CD4-positive, CD25-positive, alpha-beta regulatory T cell (primary cell): ENCODE measurements at regions not wholly inside any gene's neighbourhood (a gene's known extent, or its start where the extent isn't known, plus 50 kb on each side); places are given as distances from the start of the nearest gene placed in this dataset.

Source experiments
- ATAC-seq, 2 donors: fragments of 150-1000 bp; cut with Tn5 transposase; one replicate each; pipeline ENCODE4 v1.10.0; 2021; ENCODE audit warnings: low read depth in 2 of 2, moderate number of reproducible peaks in 2 of 2, moderate library complexity in 1 of 2
- DNase-seq, 3 donors: peaks; one replicate each; pipeline versions ENCODE4 v3.0.0 to v3.0.0-alpha.2; 2012 to 2022; ENCODE audit warnings: mixed read lengths in 1 of 3
- H3K27ac ChIP-seq: one replicate; pipeline ENCODE4 v1.7.0; 2013; ENCODE audit warnings: mild to moderate bottlenecking, low read length; ENCODE audit not compliant: insufficient read depth, poor library complexity, severe bottlenecking
- H3K27me3 ChIP-seq: one replicate; pipeline ENCODE4 v1.7.0; 2013; ENCODE audit warnings: low read length; ENCODE audit not compliant: control insufficient read depth, insufficient read depth
- H3K36me3 ChIP-seq: one replicate; pipeline ENCODE4 v1.7.0; 2013; ENCODE audit warnings: mild to moderate bottlenecking, low read length, moderate library complexity; ENCODE audit not compliant: control insufficient read depth, insufficient read depth
- H3K4me1 ChIP-seq: 2 replicates; pipeline ENCODE4 v1.7.0; 2013; ENCODE audit warnings: mild to moderate bottlenecking, low read length; ENCODE audit not compliant: insufficient read depth, control insufficient read depth, poor library complexity, severe bottlenecking
- H3K4me3 ChIP-seq: one replicate; pipeline ENCODE4 v1.7.0; 2013; ENCODE audit warnings: low read depth, mild to moderate bottlenecking, low read length, moderate library complexity
- H3K9me3 ChIP-seq, 2 experiments: 1 replicate in 1 of 2; 2 replicates in 1 of 2; pipeline ENCODE4 v1.7.0; 2013; ENCODE audit warnings: low read length in 2 of 2, mild to moderate bottlenecking in 1 of 2, moderate library complexity in 1 of 2; ENCODE audit not compliant: control insufficient read depth in 2 of 2
- H3K27ac Mint-ChIP-seq, 3 donors: one replicate each; pipeline ENCODE4 v1.8.0; 2020 to 2022; ENCODE audit warnings: mild to moderate bottlenecking in 3 of 3, mixed read lengths in 3 of 3, moderate library complexity in 2 of 3
- H3K27me3 Mint-ChIP-seq: one replicate; pipeline ENCODE4 v1.8.0; 2022; ENCODE audit warnings: mild to moderate bottlenecking, mixed read lengths
- H3K36me3 Mint-ChIP-seq: one replicate; pipeline ENCODE4 v1.8.0; 2020; ENCODE audit warnings: mixed read lengths
- H3K4me1 Mint-ChIP-seq, 4 donors: one replicate each; pipeline ENCODE4 v1.8.0; 2020 to 2022; ENCODE audit warnings: mixed read lengths in 4 of 4, mild to moderate bottlenecking in 1 of 4
- H3K4me3 Mint-ChIP-seq, 4 donors: one replicate each; pipeline ENCODE4 v1.8.0; 2020 to 2022; ENCODE audit warnings: mild to moderate bottlenecking in 4 of 4, mixed read lengths in 4 of 4, moderate library complexity in 3 of 4
- H3K9me3 Mint-ChIP-seq, 7 donors: one replicate each; pipeline ENCODE4 v1.8.0; 2020 to 2022; ENCODE audit warnings: mixed read lengths in 7 of 7, mild to moderate bottlenecking in 3 of 7, moderate library complexity in 2 of 7

DNA sequence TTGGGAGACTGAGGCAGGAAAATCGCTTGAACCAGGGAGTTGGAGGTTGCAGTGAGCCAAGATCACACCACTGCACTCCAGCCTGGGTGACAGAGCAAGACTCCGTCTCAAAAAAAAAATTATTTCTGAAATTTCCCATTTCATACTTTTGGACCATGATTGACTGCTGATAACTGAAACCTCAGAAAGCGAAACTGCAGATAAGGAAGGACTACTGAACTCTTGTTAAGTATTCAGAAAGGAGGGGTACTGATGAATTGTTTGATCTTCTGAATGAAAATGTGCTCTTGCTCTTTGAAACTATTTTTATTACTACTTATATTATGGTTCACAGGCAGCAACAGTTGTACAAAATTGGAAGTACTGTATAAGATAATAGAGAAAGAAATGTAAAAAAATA is 69.0 kb downstream of the HDGFL1 start:
- H3K4me3 ChIP-seq: no peak overlapping the region
- DNase-seq: no peak
- no peak overlapping the region for H3K27ac Mint-ChIP-seq
- H3K9me3 Mint-ChIP-seq: peaks cover 0 to 3% (median 0%) of the 10 kb centered on the region in 7 donors
- H3K9me3 ChIP-seq: no peaks in the 10 kb centered on the region
- no peak overlapping the region for H3K4me3 Mint-ChIP-seq
- H3K27me3 Mint-ChIP-seq: no peaks in the 10 kb centered on the region
- no peaks in the 10 kb centered on the region for H3K4me1 ChIP-seq
- H3K36me3 ChIP-seq: no peaks in the 10 kb centered on the region
- no peaks in the 10 kb centered on the region for H3K4me1 Mint-ChIP-seq
- H3K27me3 ChIP-seq: no peaks in the 10 kb centered on the region
- no peak for ATAC-seq
- no peak overlapping the region for H3K27ac ChIP-seq
- H3K36me3 Mint-ChIP-seq: no peaks in the 10 kb centered on the region

DNA sequence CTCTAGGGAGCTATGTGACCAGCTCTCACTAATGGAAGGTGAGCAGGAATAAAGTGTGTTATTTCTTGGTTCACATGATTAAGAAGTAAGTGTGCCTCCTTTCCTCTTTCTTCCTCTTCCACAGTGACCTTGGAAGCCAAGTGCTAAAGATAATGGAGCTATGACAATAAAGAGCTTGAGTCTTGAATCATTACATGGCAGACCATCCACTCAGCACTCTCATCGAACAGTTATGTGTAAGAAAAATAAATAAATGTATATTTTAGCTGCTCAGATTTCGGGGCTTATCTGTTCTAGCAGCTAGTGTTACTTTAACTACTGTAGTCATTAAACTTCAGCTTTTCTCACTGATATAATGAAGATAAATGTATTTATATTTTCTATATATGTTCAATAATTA is 72.9 kb downstream of the HDGFL1 start:
- no peaks in the 10 kb centered on the region for H3K4me1 Mint-ChIP-seq
- DNase-seq: no peak
- no peaks in the 10 kb centered on the region for H3K36me3 Mint-ChIP-seq

DNA sequence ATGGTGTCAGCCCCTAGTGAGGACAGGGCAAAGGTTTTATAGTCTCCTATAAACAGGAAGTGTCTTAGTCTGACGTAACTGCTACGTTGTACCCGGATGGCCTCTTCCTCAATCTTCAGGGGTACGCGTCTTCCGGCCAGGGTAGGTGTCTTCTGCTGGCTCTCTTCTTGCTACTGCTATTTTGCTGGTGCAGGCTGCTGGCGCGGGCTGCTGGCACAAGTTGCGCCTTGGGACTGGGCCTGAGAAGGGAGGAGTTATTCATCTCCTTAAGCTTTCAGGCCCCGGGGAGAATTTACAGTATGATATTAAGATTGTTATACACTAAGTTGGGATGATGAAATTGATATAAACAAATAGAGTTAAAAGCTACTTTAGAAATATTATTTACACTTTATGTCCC is 74.4 kb downstream of the HDGFL1 start:
- no peaks in the 10 kb centered on the region for H3K4me1 ChIP-seq
- Mint-ChIP-seq H3K27me3 (no peaks in the 10 kb centered on the region), H3K4me1 (no peaks in the 10 kb centered on the region), H3K9me3 (peaks cover 0 to 3% (median 0%) of the 10 kb centered on the region in 7 donors), H3K36me3 (no peaks in the 10 kb centered on the region), H3K27ac (no peak overlapping the region), H3K4me3 (no peak overlapping the region)
- no peaks in the 10 kb centered on the region for H3K36me3 ChIP-seq
- no peaks in the 10 kb centered on the region for H3K9me3 ChIP-seq
- H3K4me3 ChIP-seq: no peak overlapping the region
- no peak overlapping the region for H3K27ac ChIP-seq
- DNase-seq (no peak), ATAC-seq (no peak)
- no peaks in the 10 kb centered on the region for H3K27me3 ChIP-seq

More for the DNA sequence above, 72.9 kb downstream of the HDGFL1 start:
- Histone ChIP-seq H3K4me1 (no peaks in the 10 kb centered on the region), H3K27me3 (no peaks in the 10 kb centered on the region), H3K4me3 (no peak overlapping the region), H3K36me3 (no peaks in the 10 kb centered on the region), H3K9me3 (no peaks in the 10 kb centered on the region), H3K27ac (no peak overlapping the region)
- Mint-ChIP-seq H3K27ac (no peak overlapping the region), H3K27me3 (no peaks in the 10 kb centered on the region), H3K9me3 (peaks cover 0 to 3% (median 0%) of the 10 kb centered on the region in 7 donors), H3K4me3 (no peak overlapping the region)
- no peak for ATAC-seq

DNA sequence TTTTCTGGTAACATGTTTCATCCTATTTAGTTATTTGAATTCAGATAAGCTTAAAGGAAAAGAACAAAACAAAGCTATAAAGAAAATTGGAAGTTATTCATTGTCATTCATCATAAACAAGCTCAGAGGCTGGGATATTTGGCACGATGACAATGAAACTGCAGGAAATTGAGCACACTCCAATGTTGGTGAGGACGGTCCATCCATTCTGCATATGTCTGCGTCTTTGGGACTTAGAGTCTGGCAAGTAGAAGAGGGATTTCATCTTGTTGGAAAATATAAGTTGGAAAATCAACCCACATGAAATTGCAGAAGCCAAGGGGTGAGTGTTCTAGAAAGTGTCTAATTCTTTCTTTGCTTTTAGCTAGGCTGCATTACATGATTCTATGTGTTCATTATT is 78.4 kb downstream of the HDGFL1 start:
- H3K36me3 ChIP-seq: no peaks in the 10 kb centered on the region
- H3K4me3 ChIP-seq: no peak overlapping the region
- Mint-ChIP-seq H3K27ac (no peak overlapping the region), H3K4me3 (no peak overlapping the region), H3K4me1 (no peaks in the 10 kb centered on the region), H3K9me3 (peaks cover 0 to 2% (median 0%) of the 10 kb centered on the region in 7 donors), H3K27me3 (no peaks in the 10 kb centered on the region), H3K36me3 (no peaks in the 10 kb centered on the region)
- ATAC-seq (no peak), DNase-seq (no peak)
- no peaks in the 10 kb centered on the region for H3K27me3 ChIP-seq
- no peaks in the 10 kb centered on the region for H3K4me1 ChIP-seq
- H3K27ac ChIP-seq: no peak overlapping the region
- H3K9me3 ChIP-seq: no peaks in the 10 kb centered on the region

DNA sequence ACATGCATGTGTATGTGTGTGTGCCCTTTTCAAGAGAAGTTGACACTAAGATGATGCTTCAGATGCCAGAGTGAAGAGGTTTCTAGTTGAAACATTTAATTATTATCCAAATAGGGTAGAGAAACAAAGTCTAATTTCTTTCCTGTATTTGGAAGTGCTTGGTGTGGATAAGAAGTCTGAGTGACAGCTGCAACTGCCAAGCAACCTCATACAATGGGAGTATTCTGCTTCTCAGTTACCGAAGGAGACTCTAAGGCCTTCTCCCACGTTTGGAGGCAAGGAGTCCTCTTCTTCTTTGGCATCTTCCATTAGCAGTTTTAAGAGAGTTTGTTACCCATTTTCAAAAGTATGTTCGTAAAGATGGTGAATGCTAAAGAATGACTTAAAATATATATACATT is 82.4 kb downstream of the HDGFL1 start:
- Histone ChIP-seq H3K27me3 (no peaks in the 10 kb centered on the region), H3K27ac (no peak overlapping the region), H3K4me1 (no peaks in the 10 kb centered on the region), H3K36me3 (no peaks in the 10 kb centered on the region), H3K9me3 (no peaks in the 10 kb centered on the region), H3K4me3 (no peak overlapping the region)
- no peaks in the 10 kb centered on the region for H3K36me3 Mint-ChIP-seq
- peaks cover 0 to 3% (median 0%) of the 10 kb centered on the region in 7 donors for H3K9me3 Mint-ChIP-seq
- ATAC-seq (no peak), DNase-seq (no peak)
- H3K27ac Mint-ChIP-seq: no peak overlapping the region
- no peaks in the 10 kb centered on the region for H3K27me3 Mint-ChIP-seq
- H3K4me1 Mint-ChIP-seq: no peaks in the 10 kb centered on the region
- H3K4me3 Mint-ChIP-seq: no peak overlapping the region

DNA sequence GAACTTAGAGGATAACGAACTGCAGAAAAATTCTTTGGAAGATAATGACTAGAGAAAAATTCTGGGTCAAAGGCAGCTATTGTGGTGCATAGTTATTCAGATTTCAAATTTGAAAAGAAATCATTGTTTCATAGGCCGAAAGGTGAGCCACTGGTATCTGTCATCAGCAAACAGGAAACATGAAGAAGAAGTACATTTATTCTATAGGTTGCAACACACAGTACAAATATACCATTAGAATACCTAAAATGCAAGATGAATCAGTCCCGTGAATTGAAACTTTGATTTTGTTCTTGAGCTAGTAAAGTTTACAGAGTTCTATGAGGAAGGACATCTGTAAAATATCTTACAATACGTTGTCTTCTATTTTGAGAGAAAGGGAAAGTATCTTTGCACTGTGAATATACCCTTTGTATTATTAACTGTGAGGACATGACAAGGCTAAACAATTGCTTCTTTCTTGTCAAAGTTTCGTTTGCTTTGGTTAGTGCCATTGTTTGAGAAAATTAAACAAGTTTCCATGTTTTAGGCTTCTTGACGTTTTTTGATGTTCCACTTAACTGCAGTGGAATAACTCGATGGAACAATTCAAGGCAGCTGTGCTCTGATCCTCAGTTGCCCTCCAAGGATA is 84.7 kb downstream of the HDGFL1 start:
- no peaks in the 10 kb centered on the region for H3K9me3 ChIP-seq
- H3K36me3 ChIP-seq: no peaks in the 10 kb centered on the region
- no peak overlapping the region for H3K27ac ChIP-seq
- H3K4me3 ChIP-seq: no peak overlapping the region
- DNase-seq (no peak), ATAC-seq (no peak)
- no peak overlapping the region for H3K4me3 Mint-ChIP-seq
- H3K9me3 Mint-ChIP-seq: peaks cover 0 to 5% (median 0%) of the 10 kb centered on the region in 7 donors
- H3K27me3 Mint-ChIP-seq: no peaks in the 10 kb centered on the region
- H3K4me1 Mint-ChIP-seq: no peaks in the 10 kb centered on the region
- H3K36me3 Mint-ChIP-seq: no peaks in the 10 kb centered on the region
- H3K4me1 ChIP-seq: no peaks in the 10 kb centered on the region
- H3K27me3 ChIP-seq: no peaks in the 10 kb centered on the region
- no peak overlapping the region for H3K27ac Mint-ChIP-seq

DNA sequence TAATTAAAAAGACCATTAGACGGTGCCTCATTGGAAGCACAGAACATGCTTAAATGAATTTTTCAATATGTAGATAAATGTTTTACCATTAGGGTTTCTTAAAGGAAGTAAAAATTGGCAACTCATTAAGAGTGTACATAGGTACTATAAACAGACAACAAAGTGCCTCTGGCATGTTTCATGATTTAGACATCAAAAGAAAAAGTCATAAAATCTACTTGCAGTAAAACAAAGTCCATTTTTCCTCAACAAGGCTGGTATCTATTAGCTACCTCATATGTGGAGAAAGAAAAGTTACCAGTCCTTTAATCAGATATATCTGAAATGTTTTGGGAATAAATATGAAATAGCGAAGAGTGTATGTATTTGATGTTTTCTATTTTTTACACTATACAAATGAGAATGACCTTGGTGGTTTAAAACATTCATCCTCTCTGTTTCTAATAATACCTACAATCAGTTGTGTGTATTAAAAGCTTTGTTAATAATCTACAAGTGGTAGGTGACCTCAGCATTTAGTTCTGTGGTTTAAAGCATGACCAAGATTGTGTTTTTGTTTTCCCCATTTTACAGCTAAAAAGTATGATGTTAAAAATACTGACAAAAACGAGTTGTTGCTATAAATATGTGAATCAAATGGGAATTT is 87.5 kb downstream of the HDGFL1 start:
- Histone ChIP-seq H3K4me3 (no peak overlapping the region), H3K27ac (no peak overlapping the region), H3K9me3 (no peaks in the 10 kb centered on the region), H3K27me3 (no peaks in the 10 kb centered on the region), H3K36me3 (no peaks in the 10 kb centered on the region), H3K4me1 (no peaks in the 10 kb centered on the region)
- H3K4me3 Mint-ChIP-seq: no peak overlapping the region
- DNase-seq: no peak
- ATAC-seq: no peak
- H3K27ac Mint-ChIP-seq: no peak overlapping the region
- H3K4me1 Mint-ChIP-seq: no peaks in the 10 kb centered on the region
- H3K27me3 Mint-ChIP-seq: no peaks in the 10 kb centered on the region
- H3K36me3 Mint-ChIP-seq: no peaks in the 10 kb centered on the region
- peaks cover 0 to 5% (median 3%) of the 10 kb centered on the region in 7 donors for H3K9me3 Mint-ChIP-seq

DNA sequence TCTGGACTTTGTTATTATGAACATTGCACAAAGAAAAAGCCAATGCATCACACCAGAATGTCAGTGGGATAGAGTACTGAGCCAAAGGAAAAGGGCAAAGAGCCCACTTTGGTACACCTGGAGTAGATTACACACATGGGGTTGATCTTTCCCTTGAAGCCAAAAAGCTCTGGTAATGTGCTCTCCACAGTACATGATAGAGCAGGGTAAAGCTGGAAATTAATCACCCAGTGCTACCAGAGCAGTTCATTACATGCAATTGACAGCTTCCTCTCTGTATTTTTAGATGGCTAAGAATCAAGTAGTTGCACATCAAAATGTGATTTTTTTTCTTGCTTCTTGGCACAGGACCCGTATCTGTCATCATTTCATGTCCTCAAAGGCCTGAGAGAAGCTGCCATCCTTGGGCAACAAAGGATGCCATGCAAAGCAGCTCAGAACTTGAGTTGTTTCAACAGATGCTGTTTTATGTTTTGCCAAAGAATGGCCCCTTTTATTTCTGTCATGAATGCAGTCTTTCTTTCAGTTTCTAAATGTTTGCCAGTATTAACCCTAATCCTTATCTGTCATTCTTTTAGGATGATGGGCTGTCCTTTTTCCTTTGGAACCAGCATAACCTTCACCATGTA is 88.1 kb downstream of the HDGFL1 start:
- no peaks in the 10 kb centered on the region for H3K4me1 ChIP-seq
- no peaks in the 10 kb centered on the region for H3K4me1 Mint-ChIP-seq
- peaks cover 0 to 5% (median 3%) of the 10 kb centered on the region in 7 donors for H3K9me3 Mint-ChIP-seq
- no peak overlapping the region for H3K4me3 ChIP-seq
- no peaks in the 10 kb centered on the region for H3K27me3 ChIP-seq
- H3K4me3 Mint-ChIP-seq: no peak overlapping the region
- no peak for ATAC-seq
- no peaks in the 10 kb centered on the region for H3K9me3 ChIP-seq
- H3K27ac Mint-ChIP-seq: no peak overlapping the region
- H3K36me3 ChIP-seq: no peaks in the 10 kb centered on the region
- H3K36me3 Mint-ChIP-seq: no peaks in the 10 kb centered on the region
- no peaks in the 10 kb centered on the region for H3K27me3 Mint-ChIP-seq
- no peak overlapping the region for H3K27ac ChIP-seq
- DNase-seq: no peak
